DND-41 (cell line): ENCODE measurements at regions not wholly inside any gene's neighbourhood (a gene's known extent, or its start where the extent isn't known, plus 50 kb on each side); places are given as distances from the start of the nearest gene placed in this dataset.

Experiments
- ATAC-seq: fragments of 200-7000 bp; cut with Tn5 transposase; 3 replicates; pipeline ENCODE4 v1.9.1; 2021; ENCODE audit warnings: low read depth; ENCODE audit not compliant: insufficient read depth
- DNase-seq: peaks from one replicate; pipeline ENCODE4 v3.0.0-alpha.2; 2020
- H2AFZ ChIP-seq: 2 replicates; pipeline ENCODE4 v1.6.0; 2012; ENCODE audit warnings: low read depth, low read length
- H3K27ac ChIP-seq: 2 replicates; pipeline ENCODE4 v1.5.1; 2012; ENCODE audit warnings: low read length, inconsistent platforms
- H3K27me3 ChIP-seq: fragments of 200-600 bp; sonication (generic); 2 replicates; pipeline ENCODE4 v1.6.0; 2012; ENCODE audit warnings: low read length, mild to moderate bottlenecking, inconsistent platforms; ENCODE audit not compliant: insufficient read depth, poor library complexity
- H3K36me3 ChIP-seq: 2 replicates; pipeline ENCODE4 v1.5.1; 2012; ENCODE audit warnings: low read length, inconsistent platforms; ENCODE audit not compliant: insufficient read depth
- H3K4me1 ChIP-seq: 2 replicates; pipeline ENCODE4 v1.5.1; 2012; ENCODE audit warnings: mild to moderate bottlenecking, low read length; ENCODE audit not compliant: insufficient read depth
- H3K4me2 ChIP-seq: 2 replicates; pipeline ENCODE4 v1.6.0; 2012; ENCODE audit warnings: mild to moderate bottlenecking, moderate library complexity, low read length, inconsistent platforms; ENCODE audit not compliant: insufficient read depth
- H3K4me3 ChIP-seq, 2 experiments: fragments of 200-600 bp in 1 of 2; shearing (Covaris generic) in 1 of 2; 2 replicates each; pipeline ENCODE4 v1.5.1; 2012 to 2016; ENCODE audit warnings: inconsistent platforms in 2 of 2, low read length in 2 of 2, mild to moderate bottlenecking in 2 of 2, low read depth in 1 of 2, moderate library complexity in 1 of 2
- H3K79me2 ChIP-seq: 2 replicates; pipeline ENCODE4 v1.6.0; 2012; ENCODE audit warnings: low read length, inconsistent platforms; ENCODE audit not compliant: insufficient read depth
- H3K9ac ChIP-seq: 2 replicates; pipeline ENCODE4 v1.6.0; 2012; ENCODE audit warnings: low read depth, mild to moderate bottlenecking, inconsistent platforms, low read length, moderate library complexity
- H3K9me3 ChIP-seq: 2 replicates; pipeline ENCODE4 v1.5.1; 2012; ENCODE audit warnings: low read length, moderate library complexity, mild to moderate bottlenecking, inconsistent platforms; ENCODE audit not compliant: insufficient read depth, severe bottlenecking
- H4K20me1 ChIP-seq: 2 replicates; pipeline ENCODE4 v1.6.0; 2012; ENCODE audit warnings: low read length; ENCODE audit not compliant: insufficient read depth
- CTCF ChIP-seq: IDR thresholded peaks from 2 replicates; pipeline ENCODE4 v1.5.1; 2012; ENCODE audit warnings: borderline replicate concordance, low read length, moderate library complexity, mild to moderate bottlenecking; ENCODE audit not compliant: poor library complexity, severe bottlenecking; ENCODE audit errors: extremely low read depth
- EZH2 ChIP-seq: IDR thresholded peaks from 3 replicates; pipeline ENCODE4 v1.6.1; 2012; ENCODE audit warnings: borderline replicate concordance, low read depth, mild to moderate bottlenecking, moderate library complexity, low read length, inconsistent platforms; ENCODE audit not compliant: severe bottlenecking

- Histone ChIP-seq H3K79me2 (no peaks in the 10 kb centered on the region), H3K4me1 (no peaks in the 10 kb centered on the region), H3K36me3 (no peaks in the 10 kb centered on the region), H3K27me3 (no peaks in the 10 kb centered on the region), H3K9ac (no peak overlapping the region), H2AFZ (no peak overlapping the region), H3K4me3 (no peak overlapping the region), H3K27ac (no peak overlapping the region), H4K20me1 (no peaks in the 10 kb centered on the region), H3K9me3 (no peaks in the 10 kb centered on the region), H3K4me2 (no peak overlapping the region)
- ATAC-seq, result no peak
- DNase-seq, result no peak
- no peak for TF ChIP-seq EZH2
- no peak for TF ChIP-seq CTCF
Observed at GRCh38 chr11:34757026-34757451, 136.1 kb downstream of the EHF start.

DNA sequence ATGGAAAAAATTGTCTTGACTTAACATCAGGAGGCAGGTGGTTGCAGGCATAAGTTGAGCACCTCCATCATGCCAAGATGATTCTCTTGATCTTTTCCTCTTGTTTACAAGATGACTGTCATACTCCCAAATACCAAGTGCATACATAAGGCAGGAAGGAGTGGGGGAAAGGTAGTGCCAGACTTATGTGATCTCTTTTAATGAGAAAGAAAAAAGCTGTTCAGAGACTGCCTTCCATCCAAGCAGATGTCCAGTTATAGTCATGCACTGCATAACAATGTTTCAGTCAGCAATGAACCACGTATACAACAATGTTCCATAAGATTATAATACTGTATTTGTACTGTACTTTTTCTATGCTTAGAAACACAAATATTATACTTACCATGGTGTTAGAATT is 135.7 kb downstream of the EHF start:
- Histone ChIP-seq H2AFZ (no peak overlapping the region), H3K4me3 (no peak overlapping the region), H3K27me3 (peaks cover 1% of the 10 kb centered on the region), H4K20me1 (no peaks in the 10 kb centered on the region), H3K79me2 (no peaks in the 10 kb centered on the region), H3K4me1 (no peaks in the 10 kb centered on the region), H3K4me2 (no peak overlapping the region), H3K9ac (no peak overlapping the region), H3K27ac (no peak overlapping the region), H3K36me3 (no peaks in the 10 kb centered on the region), H3K9me3 (no peaks in the 10 kb centered on the region)
- TF ChIP-seq CTCF (no peak), EZH2 (no peak)
- DNase-seq, result no peak
- no peak for ATAC-seq

- Histone ChIP-seq H3K27me3 (peaks cover 3% of the 10 kb centered on the region), H3K4me1 (no peaks in the 10 kb centered on the region), H3K4me3 (no peak overlapping the region), H4K20me1 (no peaks in the 10 kb centered on the region), H3K27ac (no peak overlapping the region), H3K4me2 (no peak overlapping the region), H3K9ac (no peak overlapping the region), H2AFZ (no peak overlapping the region), H3K79me2 (no peaks in the 10 kb centered on the region), H3K9me3 (no peaks in the 10 kb centered on the region), H3K36me3 (no peaks in the 10 kb centered on the region)
- TF ChIP-seq EZH2 (no peak), CTCF (no peak)
- no peak for ATAC-seq
- DNase-seq, result no peak
Observed at GRCh38 chr11:34755671-34756070, 134.8 kb downstream of the EHF start.

- Histone ChIP-seq H3K4me1 (no peaks in the 10 kb centered on the region), H3K9me3 (no peaks in the 10 kb centered on the region), H4K20me1 (no peaks in the 10 kb centered on the region), H3K27ac (no peak overlapping the region), H3K9ac (no peak overlapping the region), H3K36me3 (no peaks in the 10 kb centered on the region), H3K4me2 (no peak overlapping the region), H3K27me3 (peaks cover 3% of the 10 kb centered on the region), H2AFZ (no peak overlapping the region), H3K4me3 (no peak overlapping the region), H3K79me2 (no peaks in the 10 kb centered on the region)
- TF ChIP-seq CTCF (no peak), EZH2 (no peak)
- no peak for ATAC-seq
- no peak for DNase-seq
Observed at GRCh38 chr11:34754171-34754823, 133.4 kb downstream of the EHF start.
